H9 (cell line): ENCODE measurements at regions not wholly inside any gene's neighbourhood (a gene's known extent, or its start where the extent isn't known, plus 50 kb on each side); places are given as distances from the start of the nearest gene placed in this dataset.
"Not testable (repeated sequence)": the region's sequence is repeated elsewhere in the genome, so short reads cannot be mapped to it uniquely, and the experiment has no call there.

ENCODE experiments used
- DNase-seq: peaks from one replicate; pipeline ENCODE4 v3.0.0-alpha.2; 2017
- H2AFZ ChIP-seq: one replicate; pipeline ENCODE4 v1.6.1; 2013; ENCODE audit warnings: mild to moderate bottlenecking, low read length, control low read depth, moderate library complexity
- H2AK5ac ChIP-seq: 2 replicates; pipeline ENCODE4 v1.6.1; 2013; ENCODE audit warnings: low read length, control low read depth, mixed read lengths; ENCODE audit not compliant: insufficient read length
- H2BK120ac ChIP-seq: one replicate; pipeline ENCODE4 v1.6.1; 2013; ENCODE audit warnings: low read depth, mild to moderate bottlenecking, low read length, control low read depth, inconsistent platforms; ENCODE audit not compliant: poor library complexity, severe bottlenecking
- H2BK12ac ChIP-seq: 2 replicates; pipeline ENCODE4 v1.6.1; 2013; ENCODE audit warnings: low read length, control low read depth, mixed read lengths, low read depth; ENCODE audit not compliant: insufficient read length
- H2BK15ac ChIP-seq: 2 replicates; pipeline ENCODE4 v1.6.1; 2013; ENCODE audit warnings: low read depth, low read length, control low read depth
- H2BK20ac ChIP-seq: one replicate; pipeline ENCODE4 v1.6.1; 2013; ENCODE audit warnings: low read depth, mild to moderate bottlenecking, low read length, control low read depth, inconsistent platforms; ENCODE audit not compliant: poor library complexity, severe bottlenecking
- H2BK5ac ChIP-seq: 2 replicates; pipeline ENCODE4 v1.6.1; 2013; ENCODE audit warnings: low read length, control low read depth, mixed read lengths; ENCODE audit not compliant: insufficient read length
- H3K14ac ChIP-seq: 2 replicates; pipeline ENCODE4 v1.6.1; 2013; ENCODE audit warnings: low read length, control low read depth; ENCODE audit not compliant: insufficient read depth
- H3K18ac ChIP-seq: 2 replicates; pipeline ENCODE4 v1.6.1; 2013; ENCODE audit warnings: low read depth, mild to moderate bottlenecking, mixed read lengths, low read length, control low read depth; ENCODE audit not compliant: insufficient read length
- H3K23ac ChIP-seq: 2 replicates; pipeline ENCODE4 v1.6.1; 2013; ENCODE audit warnings: low read length, control low read depth, mixed read lengths, low read depth; ENCODE audit not compliant: insufficient read length
- H3K23me2 ChIP-seq: 2 replicates; pipeline ENCODE4 v1.6.1; 2013; ENCODE audit warnings: low read depth, mild to moderate bottlenecking, mixed read lengths, low read length, control low read depth; ENCODE audit not compliant: insufficient read length, poor library complexity, severe bottlenecking
- H3K27ac ChIP-seq: 2 replicates; pipeline ENCODE4 v1.5.1; 2013; ENCODE audit warnings: low read length, control low read depth, mixed read lengths, low read depth; ENCODE audit not compliant: insufficient read length
- H3K27me3 ChIP-seq: 2 replicates; pipeline ENCODE4 v1.6.1; 2013; ENCODE audit warnings: low read length, control low read depth, inconsistent platforms; ENCODE audit not compliant: insufficient read depth
- H3K4ac ChIP-seq: 2 replicates; pipeline ENCODE4 v1.6.1; 2013; ENCODE audit warnings: low read depth, mild to moderate bottlenecking, control low read depth, inconsistent platforms, low read length, moderate library complexity
- H3K4me1 ChIP-seq: 2 replicates; pipeline ENCODE4 v1.6.1; 2013; ENCODE audit warnings: low read length, control low read depth, inconsistent platforms; ENCODE audit not compliant: insufficient read depth
- H3K4me2 ChIP-seq: 2 replicates; pipeline ENCODE4 v1.6.1; 2013; ENCODE audit warnings: low read length, control low read depth, mixed read lengths; ENCODE audit not compliant: insufficient read length, insufficient read depth
- H3K56ac ChIP-seq: 2 replicates; pipeline ENCODE4 v1.6.1; 2013; ENCODE audit warnings: low read depth, mild to moderate bottlenecking, mixed read lengths, low read length, control low read depth; ENCODE audit not compliant: insufficient read length
- H3K79me1 ChIP-seq: 2 replicates; pipeline ENCODE4 v1.6.1; 2013; ENCODE audit warnings: low read depth, mild to moderate bottlenecking, moderate library complexity, low read length, control low read depth, inconsistent platforms; ENCODE audit not compliant: insufficient read depth, poor library complexity, severe bottlenecking
- H3K79me2 ChIP-seq: 2 replicates; pipeline ENCODE4 v1.6.1; 2013; ENCODE audit warnings: low read length, control low read depth, inconsistent platforms; ENCODE audit not compliant: insufficient read depth
- H3K9ac ChIP-seq: 2 replicates; pipeline ENCODE4 v1.6.1; 2013; ENCODE audit warnings: low read length, control low read depth, mixed read lengths; ENCODE audit not compliant: insufficient read length; ENCODE audit errors: extremely low read depth
- H3K9me3 ChIP-seq: one replicate; pipeline ENCODE4 v1.6.1; 2013; ENCODE audit warnings: low read depth, low read length, inconsistent platforms; ENCODE audit not compliant: control insufficient read depth
- H3T11ph ChIP-seq: one replicate; pipeline ENCODE4 v1.6.1; 2013; ENCODE audit warnings: mild to moderate bottlenecking, low read length, control low read depth, inconsistent platforms
- H4K20me1 ChIP-seq: one replicate; pipeline ENCODE4 v1.6.1; 2013; ENCODE audit not compliant: control insufficient read depth, insufficient read length, insufficient read depth
- H4K5ac ChIP-seq: 2 replicates; pipeline ENCODE4 v1.6.1; 2013; ENCODE audit warnings: low read depth, mild to moderate bottlenecking, mixed read lengths, low read length, control low read depth; ENCODE audit not compliant: insufficient read length
- H4K8ac ChIP-seq: replicated peaks from 2 replicates; pipeline ENCODE4 v1.6.1; 2013; ENCODE audit warnings: low read length, control low read depth, mixed read lengths, low read depth; ENCODE audit not compliant: insufficient read length
- H4K91ac ChIP-seq: 2 replicates; pipeline ENCODE4 v1.6.1; 2013; ENCODE audit warnings: low read depth, mild to moderate bottlenecking, moderate library complexity, mixed read lengths, low read length, control low read depth; ENCODE audit not compliant: insufficient read length
- H3K27ac Mint-ChIP-seq, 3 experiments: 2 replicates in 2 of 3; 3 replicates in 1 of 3; pipeline ENCODE4 v1.8.0; 2020 to 2021; ENCODE audit warnings: mixed read lengths in 3 of 3, mild to moderate bottlenecking in 1 of 3, moderate library complexity in 1 of 3
- H3K27me3 Mint-ChIP-seq: 2 replicates; pipeline ENCODE4 v1.8.0; 2021; ENCODE audit warnings: low read depth, mild to moderate bottlenecking, moderate library complexity, mixed read lengths
- H3K36me3 Mint-ChIP-seq, 3 experiments: 2 replicates in 2 of 3; 3 replicates in 1 of 3; pipeline ENCODE4 v1.8.0; 2020 to 2021; ENCODE audit warnings: low read depth in 3 of 3, mixed read lengths in 3 of 3; ENCODE audit not compliant: insufficient read depth in 1 of 3
- H3K4me1 Mint-ChIP-seq, 2 experiments: 2 replicates each; pipeline ENCODE4 v1.8.0; 2020; ENCODE audit warnings: mixed read lengths in 2 of 2
- H3K4me3 Mint-ChIP-seq, 2 experiments: 2 replicates in 1 of 2; 3 replicates in 1 of 2; pipeline ENCODE4 v1.8.0; 2020 to 2021; ENCODE audit warnings: mild to moderate bottlenecking in 2 of 2, mixed read lengths in 2 of 2, moderate library complexity in 1 of 2
- H3K9me3 Mint-ChIP-seq, 2 experiments: 2 replicates in 1 of 2; 3 replicates in 1 of 2; pipeline ENCODE4 v1.8.0; 2020; ENCODE audit warnings: mild to moderate bottlenecking in 2 of 2, mixed read lengths in 2 of 2, moderate library complexity in 1 of 2
- WGBS: extraction: QIAGEN DNeasy Blood & Tissue Kit; methylation state at CpG from one replicate; pipeline ENCODE4 v1.1.7; 2013; ENCODE audit warnings: missing lambda C conversion rate, low lambda C conversion rate, mixed read lengths; ENCODE audit not compliant: insufficient read length; ENCODE audit errors: extremely low coverage; 5-methylcytosine and 5-hydroxymethylcytosine counted together
- TF ChIP-seq, protein P1 (sequence below): fragments of 200-600 bp; sonication (generic); conservative IDR thresholded peaks from 3 replicates; pipeline ENCODE4 v1.8.0; 2021; ENCODE audit warnings: antibody characterized with exemption, mild to moderate bottlenecking

DNA sequence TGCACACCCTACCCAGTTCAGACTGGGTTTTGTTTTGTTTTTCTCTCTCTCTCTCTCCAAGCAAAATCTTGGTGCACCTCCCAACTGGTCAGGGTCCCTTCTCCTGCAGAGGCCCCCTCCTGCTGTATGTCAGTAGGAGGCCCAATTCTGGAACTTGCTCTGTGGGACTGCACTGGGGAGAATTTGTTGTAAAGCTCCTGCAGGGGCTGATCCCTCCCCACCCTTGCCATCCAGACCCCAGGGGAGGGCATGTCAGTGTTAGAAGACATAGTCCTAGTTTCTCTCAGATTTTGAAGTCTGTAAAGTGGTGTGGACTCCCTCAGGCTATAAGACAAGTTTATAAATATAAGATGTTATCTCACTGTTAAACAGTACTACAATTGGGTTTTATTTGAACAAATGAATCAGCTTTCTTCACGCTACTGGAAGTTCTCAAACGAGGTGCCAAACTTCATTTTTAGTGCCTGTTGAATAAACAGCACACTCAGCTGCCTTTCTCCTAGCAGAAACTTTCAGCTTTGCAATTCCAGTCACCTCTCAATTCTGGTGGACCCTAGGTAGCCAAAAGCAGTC is 88.6 kb upstream of the FRMPD3 start:
- Histone ChIP-seq H3T11ph (no peak overlapping the region), H4K8ac (no peak overlapping the region), H3K23me2 (no peaks in the 10 kb centered on the region), H2BK20ac (no peak overlapping the region), H3K18ac (no peak overlapping the region), H4K91ac (no peak overlapping the region), H3K27me3 (peaks cover 4% of the 10 kb centered on the region; the same call in 1 of the 2 replicates), H3K4me2 (no peak overlapping the region), H2AK5ac (no peak overlapping the region), H3K4me1 (peaks cover 6% of the 10 kb centered on the region; the same call in 1 of the 2 replicates), H3K27ac (no peak overlapping the region), H3K9me3 (no peaks in the 10 kb centered on the region), H3K14ac (no peak overlapping the region), H3K4ac (no peak overlapping the region), H2BK5ac (no peak overlapping the region), H3K9ac (no peak overlapping the region), H2BK120ac (no peak overlapping the region), H2BK15ac (no peak overlapping the region), H3K56ac (no peak overlapping the region), H2BK12ac (no peak overlapping the region), H3K79me1 (no peaks in the 10 kb centered on the region), H2AFZ (no peak overlapping the region), H3K23ac (no peak overlapping the region), H3K79me2 (no peaks in the 10 kb centered on the region), H4K5ac (no peak overlapping the region), H4K20me1 (no peaks in the 10 kb centered on the region)
- Mint-ChIP-seq H3K36me3 (peaks cover 4 to 5% (median 5%) of the 10 kb centered on the region in 3 experiments; a peak in 5 of 7 replicates), H3K27me3 (peaks cover 40% of the 10 kb centered on the region), H3K27ac (no peak overlapping the region), H3K4me1 (peaks cover 14 to 25% of the 10 kb centered on the region in 2 experiments), H3K4me3 (no peak overlapping the region), H3K9me3 (peaks cover 5 to 45% of the 10 kb centered on the region in 2 experiments; a peak in 4 of 5 replicates)
- no CpG with 5 or more reads among the region's 2 CpGs for WGBS
- TF ChIP-seq, protein P1, sequence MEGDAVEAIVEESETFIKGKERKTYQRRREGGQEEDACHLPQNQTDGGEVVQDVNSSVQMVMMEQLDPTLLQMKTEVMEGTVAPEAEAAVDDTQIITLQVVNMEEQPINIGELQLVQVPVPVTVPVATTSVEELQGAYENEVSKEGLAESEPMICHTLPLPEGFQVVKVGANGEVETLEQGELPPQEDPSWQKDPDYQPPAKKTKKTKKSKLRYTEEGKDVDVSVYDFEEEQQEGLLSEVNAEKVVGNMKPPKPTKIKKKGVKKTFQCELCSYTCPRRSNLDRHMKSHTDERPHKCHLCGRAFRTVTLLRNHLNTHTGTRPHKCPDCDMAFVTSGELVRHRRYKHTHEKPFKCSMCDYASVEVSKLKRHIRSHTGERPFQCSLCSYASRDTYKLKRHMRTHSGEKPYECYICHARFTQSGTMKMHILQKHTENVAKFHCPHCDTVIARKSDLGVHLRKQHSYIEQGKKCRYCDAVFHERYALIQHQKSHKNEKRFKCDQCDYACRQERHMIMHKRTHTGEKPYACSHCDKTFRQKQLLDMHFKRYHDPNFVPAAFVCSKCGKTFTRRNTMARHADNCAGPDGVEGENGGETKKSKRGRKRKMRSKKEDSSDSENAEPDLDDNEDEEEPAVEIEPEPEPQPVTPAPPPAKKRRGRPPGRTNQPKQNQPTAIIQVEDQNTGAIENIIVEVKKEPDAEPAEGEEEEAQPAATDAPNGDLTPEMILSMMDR, result no peak
- DNase-seq, result no peak

DNA sequence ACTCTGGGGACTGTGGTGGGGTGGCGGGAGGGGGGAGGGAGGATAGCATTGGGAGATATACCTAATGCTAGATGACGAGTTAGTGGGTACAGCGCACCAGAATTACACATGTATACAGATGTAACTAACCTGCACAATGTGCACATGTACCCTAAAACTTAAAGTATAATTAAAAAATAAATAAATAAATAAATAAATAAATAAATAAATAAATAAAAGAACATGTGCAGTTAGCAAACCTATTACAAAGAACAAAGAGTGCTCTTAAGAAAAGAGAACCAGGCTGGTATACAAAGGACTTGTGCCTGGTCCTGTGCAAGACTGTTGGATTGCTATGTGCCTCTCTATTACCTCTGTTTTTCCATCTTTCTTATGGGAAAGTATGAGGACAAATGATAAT is 79.3 kb upstream of the FRMPD3 start:
- not testable (repeated sequence) for H3K9ac ChIP-seq, H2BK120ac ChIP-seq, H3K23me2 ChIP-seq, H3K27ac ChIP-seq, H3K9me3 ChIP-seq, H3K79me1 ChIP-seq, H2BK12ac ChIP-seq, H3K27ac Mint-ChIP-seq, H2AFZ ChIP-seq, H3K56ac ChIP-seq, H3K4me2 ChIP-seq, H3K23ac ChIP-seq, H2BK20ac ChIP-seq, H2AK5ac ChIP-seq, H2BK5ac ChIP-seq, H4K5ac ChIP-seq, H3K79me2 ChIP-seq, H3T11ph ChIP-seq, H4K20me1 ChIP-seq, H3K4me1 ChIP-seq, DNase-seq, H3K18ac ChIP-seq, H3K27me3 Mint-ChIP-seq, H3K36me3 Mint-ChIP-seq, H4K8ac ChIP-seq, H3K4ac ChIP-seq, H3K4me3 Mint-ChIP-seq, H2BK15ac ChIP-seq, H4K91ac ChIP-seq, H3K14ac ChIP-seq, H3K27me3 ChIP-seq
- no CpG with 5 or more reads among the region's 3 CpGs for WGBS
- Mint-ChIP-seq H3K4me1 (peaks cover 21 to 31% of the 10 kb centered on the region in 2 experiments), H3K9me3 (peaks cover 5 to 28% of the 10 kb centered on the region in 2 experiments; a peak in 4 of 5 replicates)
